C4-2B (cell line): ENCODE measurements at regions not wholly inside any gene's neighbourhood (a gene's known extent, or its start where the extent isn't known, plus 50 kb on each side); places are given as distances from the start of the nearest gene placed in this dataset.

Experiments
- CTCF ChIP-seq: fragments of 450-650 bp; conservative IDR thresholded peaks from 2 replicates; pipeline ENCODE4 v1.5.1; 2017; ENCODE audit warnings: mild to moderate bottlenecking
- ZFX ChIP-seq: fragments of 450-650 bp; IDR thresholded peaks from 2 replicates; pipeline ENCODE4 v1.6.1; 2017

- TF ChIP-seq CTCF (no peak), ZFX (no peak)
Observed at GRCh38 chr1:234842726-234843641, 233.0 kb upstream of the IRF2BP2 start.
